GM18507 (cell line): ENCODE measurements at regions not wholly inside any gene's neighbourhood (a gene's known extent, or its start where the extent isn't known, plus 50 kb on each side); places are given as distances from the start of the nearest gene placed in this dataset.

Experiments used
- DNase-seq: peaks from one replicate; pipeline ENCODE4 v3.0.0; 2011; ENCODE audit warnings: low read depth; ENCODE audit not compliant: insufficient read length; ENCODE audit errors: extremely low spot score
- FAIRE-seq: peaks from 2 replicates; lab custom pipeline; 2011; peaks lifted over from hg19 to GRCh38; lab: Jason Lieb, UNC

DNA sequence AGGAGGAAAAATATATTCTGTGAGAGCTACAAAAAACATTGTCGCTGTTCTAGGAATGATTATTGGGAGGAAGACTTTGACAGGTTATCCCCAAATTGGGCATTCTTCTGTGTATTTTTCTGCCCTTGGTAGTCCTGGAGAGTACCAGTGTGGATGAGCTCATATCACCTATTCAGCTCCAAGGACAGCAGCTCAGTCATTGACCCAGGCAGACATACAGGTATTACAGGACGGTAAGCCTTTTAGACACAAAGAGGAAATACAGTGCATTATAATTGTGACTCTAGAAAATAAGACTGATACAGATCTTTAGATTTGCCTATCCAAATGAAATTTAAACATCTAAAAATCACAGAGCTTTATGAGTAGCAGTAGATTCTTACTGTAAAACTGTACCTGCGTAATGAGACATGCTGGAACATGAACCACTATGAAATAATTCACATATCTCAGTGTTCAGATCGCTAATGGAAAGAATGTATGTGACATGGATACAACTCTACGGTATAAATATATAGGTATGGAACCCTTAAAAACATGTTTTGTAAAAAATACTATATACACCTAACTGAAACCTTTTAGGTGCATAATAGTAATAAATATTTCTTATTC lies 56.0 kb downstream of the PLK2 start:
- FAIRE-seq (no peak), DNase-seq (no peak)

DNA sequence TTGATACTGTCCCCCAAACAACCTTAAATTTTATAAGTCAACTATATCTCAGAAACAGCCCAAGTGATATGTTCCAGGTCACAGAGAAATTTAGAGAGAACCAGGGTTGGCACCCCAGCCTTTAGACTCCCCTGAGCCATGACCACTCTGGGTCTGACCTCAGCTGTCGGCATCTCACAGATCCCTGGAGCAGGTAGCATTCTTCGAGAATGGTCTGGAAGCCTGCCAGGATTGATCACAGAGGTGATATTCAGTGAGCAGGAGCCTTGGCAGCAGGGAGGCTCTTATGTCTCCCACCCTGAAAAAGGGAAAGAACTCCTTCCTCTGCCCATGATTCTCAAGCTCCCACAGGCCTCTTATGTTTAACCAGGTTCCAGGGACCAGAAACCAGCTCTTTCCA lies 58.2 kb downstream of the PLK2 start:
- DNase-seq (no peak), FAIRE-seq (no peak)

DNA sequence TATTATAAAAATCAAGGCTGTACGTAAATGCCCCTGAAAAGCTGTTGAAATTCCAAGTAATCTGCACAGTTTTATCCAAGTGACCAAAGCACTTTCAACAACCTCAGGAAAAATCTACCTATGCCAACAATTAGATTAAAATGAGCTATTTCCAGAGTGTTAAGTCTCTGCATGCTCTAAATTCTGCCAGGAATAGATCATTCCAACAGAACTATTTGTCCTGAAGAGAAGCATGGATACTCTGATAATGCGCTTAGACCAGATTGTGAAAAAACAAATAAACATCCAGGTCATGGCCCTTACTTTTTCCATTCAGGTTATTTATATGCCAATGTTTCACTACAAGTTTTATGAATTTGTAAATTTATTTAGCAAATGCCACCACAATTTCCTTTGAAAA lies 59.1 kb downstream of the PLK2 start:
- DNase-seq (no peak), FAIRE-seq (no peak)

DNA sequence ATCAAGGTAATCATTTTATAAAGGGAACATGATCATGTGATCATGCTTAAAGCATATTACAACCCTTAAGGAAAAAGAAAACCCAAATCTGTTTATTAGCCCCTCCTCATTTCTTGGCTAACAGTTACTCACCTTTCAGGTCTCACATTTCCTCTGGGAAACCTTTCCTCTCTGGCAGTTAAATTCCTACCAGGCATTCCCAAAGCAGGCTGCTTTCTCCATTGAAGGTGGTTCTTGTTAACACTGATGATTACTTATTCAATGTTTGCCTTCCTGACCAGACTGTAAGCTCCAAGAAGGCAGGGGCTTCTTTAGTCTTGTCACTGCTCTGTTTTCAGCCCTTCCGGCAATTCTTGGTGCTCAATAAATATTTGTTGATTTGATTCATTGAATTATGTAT lies 59.9 kb downstream of the PLK2 start:
- FAIRE-seq (no peak), DNase-seq (no peak)

DNA sequence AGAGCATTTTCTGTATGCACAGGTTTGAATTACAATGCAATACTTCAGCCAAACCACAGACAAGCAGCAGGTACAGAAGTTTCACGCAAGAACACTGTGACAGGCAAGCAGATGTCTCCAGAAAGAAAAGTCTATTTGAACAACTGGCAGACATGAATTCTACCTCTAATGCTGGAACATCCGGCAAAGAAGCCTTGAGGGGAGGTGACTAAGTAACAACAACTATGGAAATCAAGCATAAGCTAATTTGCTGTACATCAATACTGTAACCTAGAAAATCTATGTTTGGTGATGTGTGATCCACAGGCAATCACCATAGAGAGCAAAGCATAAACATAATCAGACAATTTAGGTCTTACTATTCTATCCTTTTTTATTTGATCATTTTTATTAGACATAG lies 65.5 kb downstream of the PLK2 start:
- DNase-seq: no peak
- no peak for FAIRE-seq

DNA sequence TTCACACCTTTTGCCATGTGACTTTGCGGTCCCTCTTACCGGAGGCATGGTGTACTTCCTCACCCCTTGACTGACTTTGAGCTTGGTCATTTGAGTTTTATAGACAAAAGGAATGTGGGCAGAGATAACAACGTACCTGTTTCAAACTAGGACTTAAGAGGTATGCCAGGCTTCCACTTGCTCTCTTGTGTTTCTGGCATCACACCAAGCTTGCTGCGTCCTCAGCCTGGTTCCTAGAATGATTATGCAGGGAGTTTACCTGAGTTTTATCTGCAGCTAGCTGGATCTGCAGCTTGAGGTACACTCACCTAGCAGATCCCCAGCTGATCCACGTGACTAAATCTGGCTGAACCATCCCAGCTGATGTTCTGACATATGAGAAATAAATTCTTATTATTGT lies 66.2 kb downstream of the PLK2 start:
- DNase-seq (no peak), FAIRE-seq (no peak)

DNA sequence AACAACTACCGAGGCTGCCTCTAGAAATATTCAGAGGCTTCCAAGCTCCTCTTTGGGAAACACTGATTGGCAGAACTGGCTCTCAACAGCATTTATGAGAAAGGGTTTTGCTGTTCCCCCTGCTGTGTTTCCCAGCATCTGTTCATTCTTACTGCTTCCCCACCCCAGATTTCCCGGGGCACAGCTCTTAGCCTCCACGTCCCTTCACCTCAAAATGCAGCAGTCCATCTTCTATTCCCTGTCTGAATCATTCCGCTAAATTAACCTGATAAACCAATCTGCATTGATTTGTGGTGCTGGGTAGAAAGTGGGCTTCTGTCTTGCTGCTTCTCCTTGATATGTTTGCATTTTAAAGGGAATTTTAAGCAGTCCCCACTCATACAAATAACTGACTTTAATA lies 67.4 kb downstream of the PLK2 start:
- FAIRE-seq (no peak), DNase-seq (no peak)

DNA sequence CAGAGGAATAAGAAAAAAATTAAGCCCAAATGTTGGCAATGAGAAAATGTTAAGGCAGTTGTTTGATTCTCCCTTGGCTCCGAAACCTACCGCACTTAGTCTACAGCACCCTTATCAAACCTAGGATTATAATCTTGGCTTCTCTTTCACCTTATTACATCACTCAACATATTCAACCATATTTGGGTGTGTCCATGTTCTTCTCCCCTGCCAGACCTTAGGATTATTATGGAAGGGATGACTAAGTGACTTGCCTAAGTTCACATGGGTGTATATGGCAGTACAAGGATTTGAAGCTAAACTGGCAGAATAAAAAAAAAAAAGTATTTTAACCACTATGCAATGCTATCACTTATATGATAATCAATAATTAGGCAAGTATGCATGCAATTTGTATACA lies 76.4 kb downstream of the PLK2 start:
- FAIRE-seq (no peak), DNase-seq (no peak)

DNA sequence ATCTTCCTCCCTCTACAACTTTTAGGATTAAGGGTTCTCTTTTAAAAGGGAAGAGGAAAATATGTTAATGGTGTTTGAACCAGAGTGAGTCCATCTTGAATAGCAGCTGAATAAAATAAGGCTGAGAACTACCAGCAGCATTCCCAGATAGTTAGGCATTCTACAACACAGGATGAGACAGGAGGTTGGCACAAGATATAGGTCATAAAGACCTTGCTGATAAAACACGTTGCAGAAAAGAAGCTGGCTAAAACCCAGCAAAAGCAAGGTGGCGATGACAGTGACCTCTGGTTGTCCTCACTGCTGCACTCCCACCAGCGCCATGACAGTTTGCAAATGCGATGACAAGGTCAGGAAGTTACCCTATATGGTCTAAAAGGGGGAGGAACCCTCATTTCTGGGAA lies 77.8 kb downstream of the PLK2 start:
- FAIRE-seq (no peak), DNase-seq (no peak)

DNA sequence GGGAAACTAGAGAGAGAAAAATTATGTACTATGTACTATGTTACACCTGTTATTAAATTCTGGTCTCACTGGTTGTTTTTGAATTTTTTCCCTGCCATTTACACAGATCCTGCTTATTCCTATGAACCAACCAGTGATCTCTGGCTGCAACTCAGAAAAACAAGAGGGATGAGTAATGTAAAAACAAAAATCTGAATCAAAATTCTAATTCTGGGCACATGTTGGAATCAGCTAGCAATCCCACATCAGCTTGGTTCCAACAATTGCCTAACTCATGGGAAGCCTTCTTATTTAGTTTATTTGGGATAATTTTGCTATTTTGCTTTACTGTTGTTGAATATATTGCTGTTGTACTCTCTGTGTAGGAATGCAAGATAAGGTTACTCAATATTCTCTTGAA lies 78.3 kb downstream of the PLK2 start:
- FAIRE-seq (no peak), DNase-seq (no peak)

DNA sequence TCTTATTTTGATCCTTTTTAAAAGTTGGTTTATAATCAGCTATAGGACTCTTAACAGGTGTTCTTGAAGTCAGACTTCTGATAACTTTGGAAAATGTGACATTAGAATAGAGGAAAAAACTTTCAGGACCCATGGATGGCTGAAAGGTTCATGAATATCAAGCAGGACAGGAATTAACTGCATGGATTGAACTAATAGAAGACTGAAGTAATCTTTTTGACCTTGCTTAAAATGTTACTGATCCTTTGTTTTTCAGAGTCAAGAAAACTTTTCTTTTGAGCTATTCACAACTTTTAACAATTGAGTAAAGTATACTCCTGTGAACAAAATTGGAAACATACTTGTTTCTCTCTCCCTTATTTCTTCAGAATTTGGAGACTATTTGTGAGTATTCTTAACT lies 79.2 kb downstream of the PLK2 start:
- FAIRE-seq (no peak), DNase-seq (no peak)

DNA sequence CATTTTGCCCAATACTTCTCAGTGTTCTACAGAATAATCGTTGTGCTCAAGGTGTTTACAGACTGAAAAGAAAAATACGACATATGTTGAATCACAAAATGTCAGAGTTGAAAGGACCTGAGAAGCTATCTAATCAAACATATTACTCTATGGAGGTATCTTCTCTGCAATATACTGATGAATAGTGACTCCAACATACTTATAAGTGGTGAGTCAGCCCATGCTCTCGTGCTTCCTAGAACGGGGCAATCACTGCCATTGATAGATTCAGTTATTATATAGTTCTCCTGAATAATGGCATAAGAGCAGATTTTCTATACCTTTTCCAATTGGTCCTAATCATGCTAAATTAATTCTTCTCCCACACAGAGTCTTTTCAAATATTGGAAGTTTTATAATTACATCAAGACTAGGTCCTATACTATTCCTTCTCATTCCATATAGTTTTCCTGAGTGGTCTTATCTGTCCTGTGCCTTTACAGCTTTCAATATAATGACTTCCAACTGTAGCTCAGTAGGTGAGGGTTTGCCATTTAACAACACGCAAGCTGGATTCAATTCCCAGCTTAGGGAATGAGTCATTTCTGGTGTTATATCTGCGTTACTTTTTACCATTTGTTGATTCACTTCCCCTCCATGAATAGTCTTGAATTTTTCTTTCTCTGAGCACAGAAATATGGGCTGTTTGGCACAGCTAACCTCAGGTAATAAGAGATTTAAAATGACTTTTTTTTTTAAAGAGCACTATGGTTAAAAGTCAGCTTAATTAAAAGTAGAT lies 81.1 kb downstream of the PLK2 start:
- no peak for DNase-seq

DNA sequence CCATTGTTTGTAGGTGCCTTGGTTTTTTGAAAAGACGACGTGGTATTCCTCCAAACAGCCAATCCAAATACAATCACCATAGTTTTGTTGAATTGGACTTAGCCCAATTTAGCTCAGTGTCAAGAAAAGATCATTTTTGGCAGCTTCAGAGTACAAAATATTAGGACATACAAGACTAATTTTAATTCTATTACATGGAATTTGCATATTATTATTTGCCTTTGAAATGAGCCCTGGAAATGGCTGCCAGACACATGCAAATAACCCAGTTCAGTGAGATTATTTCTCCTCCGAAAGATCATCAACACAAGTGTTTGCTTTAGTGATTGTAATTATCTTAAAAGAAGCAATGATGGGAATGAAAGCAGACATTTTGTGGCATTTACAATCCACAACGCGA lies 89.3 kb downstream of the PLK2 start:
- FAIRE-seq: no peak
- DNase-seq: no peak

More for the DNA sequence above, 81.1 kb downstream of the PLK2 start:
- no peak for FAIRE-seq

DNA sequence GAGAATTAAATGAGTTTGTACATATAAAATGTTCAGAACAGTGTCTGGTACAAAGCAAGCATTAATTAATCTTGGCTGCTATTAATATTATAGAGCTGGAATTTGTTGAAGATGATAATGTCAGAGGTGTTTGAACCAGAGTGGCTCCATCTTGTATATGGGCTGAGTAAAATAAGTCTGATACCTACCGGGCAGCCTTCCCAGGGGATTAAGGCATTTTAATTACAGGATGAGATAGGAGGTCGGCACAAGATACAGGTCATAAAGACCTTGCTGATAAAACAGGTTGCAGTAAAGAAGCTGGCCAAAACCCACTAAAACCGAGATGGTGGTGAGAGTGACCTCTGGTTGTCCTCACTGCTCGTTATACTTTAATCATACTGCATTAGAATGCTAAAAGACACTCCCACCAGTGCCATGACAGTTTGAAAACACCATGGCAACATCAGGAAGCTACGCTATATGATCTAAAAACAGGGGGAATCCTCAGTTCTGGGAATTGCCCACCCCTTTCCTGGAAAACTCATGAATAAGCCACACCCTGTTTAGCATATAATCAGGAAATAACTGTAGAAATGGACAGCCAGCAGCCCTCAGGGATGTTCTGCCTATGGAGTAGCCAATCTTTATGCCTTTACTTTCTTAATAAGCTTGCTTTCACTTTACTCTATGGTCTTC lies 90.2 kb downstream of the PLK2 start:
- no peak for FAIRE-seq

DNA sequence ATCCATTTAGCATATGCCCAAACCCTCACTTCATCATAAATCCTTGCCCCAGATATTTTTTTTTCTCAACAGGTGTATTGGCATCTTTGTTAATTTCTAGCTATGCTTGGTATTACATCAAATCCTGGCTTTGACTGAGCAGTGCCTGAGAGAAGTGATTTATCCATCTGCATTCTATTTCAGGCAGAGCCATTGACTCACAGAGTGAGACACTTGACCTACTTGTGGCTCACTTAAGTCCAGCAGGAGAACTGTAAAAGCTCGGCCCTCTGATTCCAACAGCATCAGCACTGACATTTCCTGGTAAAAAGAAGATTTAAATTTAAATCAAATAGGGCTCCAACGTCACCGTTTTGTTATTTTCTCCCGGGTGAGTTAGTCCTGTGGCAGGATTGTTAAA lies 93.4 kb downstream of the PLK2 start:
- DNase-seq (no peak), FAIRE-seq (no peak)

More for the DNA sequence above, 90.2 kb downstream of the PLK2 start:
- DNase-seq: no peak

DNA sequence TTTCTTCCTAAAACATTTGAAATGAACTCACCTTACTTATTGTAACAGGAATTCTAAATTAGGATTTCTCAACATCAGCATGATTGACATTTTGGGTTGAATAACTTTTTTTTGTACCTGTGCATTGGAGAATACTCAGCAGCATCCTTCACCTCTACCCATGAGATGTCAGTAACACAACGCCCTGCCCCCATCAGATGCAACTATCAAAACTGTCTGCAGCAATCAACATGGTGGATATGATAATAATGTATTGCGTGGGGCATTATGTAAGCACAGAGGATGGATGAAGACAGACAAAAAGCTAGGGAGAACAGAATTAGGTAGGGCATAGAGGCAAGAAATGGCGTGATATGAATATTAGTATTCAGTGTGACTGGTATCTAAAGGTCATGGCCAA lies 94.1 kb downstream of the PLK2 start:
- FAIRE-seq (no peak), DNase-seq (no peak)

DNA sequence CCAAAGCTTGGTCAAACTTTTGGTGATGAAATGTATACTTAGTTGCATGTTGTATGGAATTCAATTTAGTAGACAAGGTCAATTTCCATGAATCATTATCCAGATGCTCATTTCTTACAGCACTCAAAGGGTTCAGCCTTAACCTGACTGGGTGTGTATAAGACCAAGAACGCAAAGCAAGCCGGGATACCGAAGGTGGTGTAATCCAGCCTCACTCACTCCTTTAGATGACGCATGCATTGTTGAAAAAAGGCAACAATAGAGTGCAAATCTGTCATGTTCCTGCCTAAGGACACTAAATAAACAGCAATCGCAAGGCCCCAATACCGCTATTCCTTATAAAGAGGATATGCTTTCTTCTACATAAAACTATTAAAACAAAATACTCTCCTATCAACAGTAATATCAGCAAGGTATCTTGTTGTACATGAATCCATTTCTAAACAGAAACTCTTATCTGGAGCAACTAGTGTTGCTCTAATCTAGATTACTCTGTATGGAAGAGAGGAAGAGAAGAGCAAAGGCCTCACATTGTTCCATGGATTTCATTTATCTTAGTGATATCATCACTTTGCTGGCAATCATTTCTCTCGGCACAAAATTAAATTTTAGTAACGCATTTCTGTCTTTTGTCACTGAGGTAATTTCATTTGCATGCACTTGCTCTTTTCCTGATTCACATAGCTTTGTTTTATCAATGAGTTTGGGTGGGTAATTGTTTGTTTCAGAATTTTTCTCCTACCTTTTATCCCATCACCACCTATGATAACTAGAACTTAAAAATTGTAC lies 96.2 kb downstream of the PLK2 start:
- no peak for FAIRE-seq
- DNase-seq: no peak

DNA sequence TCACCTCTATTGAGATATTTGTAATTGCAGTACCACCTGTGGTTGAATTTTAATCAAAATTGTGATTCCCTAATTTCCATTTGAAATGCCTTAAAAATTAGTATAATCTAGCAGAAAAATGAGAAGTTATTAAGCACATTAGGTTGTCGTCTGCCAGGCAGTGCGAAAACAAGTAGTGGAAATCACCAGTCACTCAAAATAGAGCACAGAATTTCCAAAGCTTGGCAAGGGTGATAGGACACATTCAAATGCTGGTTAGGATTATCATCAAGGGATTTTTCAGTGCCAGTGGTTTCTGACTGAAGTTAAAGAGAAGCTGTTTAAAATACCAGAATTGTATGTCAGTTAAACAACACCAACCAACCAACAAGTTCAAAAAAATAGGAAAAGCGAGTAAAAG lies 97.8 kb downstream of the PLK2 start:
- no peak for FAIRE-seq

DNA sequence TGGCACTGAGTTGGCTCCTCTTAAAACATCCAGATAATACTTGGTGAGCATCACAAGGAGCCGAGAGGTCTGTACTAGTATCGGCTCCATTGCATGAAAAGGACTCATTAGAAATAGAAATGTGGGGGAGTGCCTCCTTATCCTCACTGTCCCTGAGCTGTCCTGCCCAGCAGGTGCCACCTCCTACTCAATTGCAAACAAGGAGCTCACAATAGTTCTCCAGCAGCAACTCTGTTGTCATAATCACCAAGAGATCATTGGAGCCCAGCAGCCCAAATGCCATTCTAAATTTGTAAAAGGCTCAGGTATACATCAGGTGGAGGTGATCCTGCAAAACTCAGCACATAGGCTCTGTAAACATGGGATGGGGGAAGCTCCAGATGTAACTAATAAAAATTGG lies 99.1 kb downstream of the PLK2 start:
- FAIRE-seq: no peak
- DNase-seq: no peak

More for the DNA sequence above, 97.8 kb downstream of the PLK2 start:
- no peak for DNase-seq

DNA sequence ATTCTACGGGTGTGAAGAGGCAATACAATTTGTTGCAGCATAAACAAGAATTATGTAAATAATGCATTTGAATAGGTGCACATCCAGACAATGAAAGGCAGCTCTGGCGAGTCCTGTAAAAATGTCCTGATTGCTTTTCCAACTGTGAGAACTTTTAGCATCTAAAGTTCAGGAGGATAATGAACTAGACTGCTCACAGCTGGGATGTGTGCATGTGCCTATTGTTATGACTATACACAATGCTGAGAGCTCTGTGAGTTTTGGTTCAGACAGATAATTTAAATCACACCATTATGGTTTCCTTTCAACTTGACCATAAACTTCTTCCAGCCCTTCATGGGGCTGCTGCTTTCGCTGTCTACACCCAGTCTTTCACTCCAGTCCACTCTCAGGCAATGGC lies 99.9 kb downstream of the PLK2 start:
- FAIRE-seq: no peak
- DNase-seq: no peak
